ENCODE measurements at regions not wholly inside any gene's neighbourhood (a gene's known extent, or its start where the extent isn't known, plus 50 kb on each side); places are given as distances from the start of the nearest gene placed in this dataset.

- Histone ChIP-seq H3K4me1 (ENCODE audit: insufficient read depth) (peaks cover 12% of the 10 kb centered on the region), H2AFZ (no peak overlapping the region), H3K4me2 (ENCODE audit: unreplicated experiment) (no peak overlapping the region), H3K36me3 (ENCODE audit: low read depth) (no peaks in the 10 kb centered on the region), H3F3A (ENCODE audit: insufficient read depth) (peaks cover 12% of the 10 kb centered on the region; the same call in 1 of the 2 replicates), H3K79me2 (ENCODE audit: insufficient read depth) (no peaks in the 10 kb centered on the region), H3K9ac (no peak overlapping the region), H4K20me1 (ENCODE audit: insufficient read depth) (no peaks in the 10 kb centered on the region), H3K9me2 (ENCODE audit: insufficient read depth) (no peaks in the 10 kb centered on the region), H3K27me3 (replicated peaks; ENCODE audit: insufficient read depth) (no peaks in the 10 kb centered on the region), H3K9me3 (ENCODE audit: low read depth) (no peaks in the 10 kb centered on the region), H3K4me3 (no peak overlapping the region), H3K27ac (no peak overlapping the region)
- no peak for DNase-seq
- TF ChIP-seq EZH2 (IDR thresholded peaks at IDR 0.05; ENCODE audit: insufficient read depth, poor library complexity, severe bottlenecking) (no peak), EZH2phosphoT487 (IDR thresholded peaks at IDR 0.05; ENCODE audit: insufficient read depth, low read depth) (no peak)
- in situ Hi-C loops (cut with MboI): no loop called here
- WGBS, 2 experiments (ENCODE audit: low coverage in 1 of 2, low lambda C conversion rate in 2 of 2, missing lambda C conversion rate in 2 of 2): no CpG with 5 or more reads among the region's 2 CpGs
Observed at GRCh38 chr13:28587174-28587540, 71.8 kb upstream of the POMP start.

DNA sequence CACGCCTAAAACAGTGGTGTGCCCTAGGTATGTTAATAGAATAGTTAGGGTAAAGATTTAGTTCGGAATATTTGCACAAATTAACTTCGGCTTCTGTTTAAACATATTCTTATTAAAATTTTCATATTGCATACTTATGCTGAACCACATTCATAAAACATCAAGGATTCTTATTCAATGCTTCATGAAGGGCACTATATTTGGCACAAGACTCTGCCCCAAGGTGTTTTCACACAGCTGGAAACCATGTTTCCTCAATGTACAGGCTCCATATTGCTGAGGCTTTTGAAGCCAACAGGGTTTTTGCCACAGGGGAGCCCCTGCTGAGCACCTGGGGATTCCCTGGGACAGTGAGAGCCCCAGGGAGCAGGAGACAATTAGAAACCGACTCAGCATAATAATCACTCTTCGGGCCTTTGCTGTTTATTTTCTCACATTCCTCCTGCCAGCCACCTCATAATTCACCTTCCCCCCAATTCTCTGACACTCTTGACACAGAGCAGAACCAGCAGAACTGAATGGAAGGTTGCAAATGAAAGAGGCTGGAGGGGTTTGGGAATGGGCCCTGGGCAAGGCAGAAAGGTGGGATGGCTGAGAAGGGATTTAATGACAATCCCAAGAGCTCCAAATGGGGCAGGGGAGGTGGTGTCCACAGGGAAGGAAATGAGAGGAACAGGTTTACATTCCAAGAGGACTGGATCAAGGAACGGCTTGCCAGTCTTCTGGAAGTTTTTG lies 72.3 kb upstream of the POMP start:
- H3F3A ChIP-seq (ENCODE audit: insufficient read depth): peaks cover 13% of the 10 kb centered on the region; the same call in 1 of the 2 replicates
- no peaks in the 10 kb centered on the region for H3K36me3 ChIP-seq (ENCODE audit: low read depth)
- peaks cover 12% of the 10 kb centered on the region for H3K4me1 ChIP-seq (ENCODE audit: insufficient read depth)
- DNase-seq: no peak
- H4K20me1 ChIP-seq (ENCODE audit: insufficient read depth): no peaks in the 10 kb centered on the region
- WGBS, 2 experiments (ENCODE audit: low coverage in 1 of 2, low lambda C conversion rate in 2 of 2, missing lambda C conversion rate in 2 of 2): 59 to 62% methylated on average over 6 of the region's 6 CpGs
- H3K27me3 ChIP-seq (replicated peaks; ENCODE audit: insufficient read depth): no peaks in the 10 kb centered on the region
- H3K9ac ChIP-seq: no peak overlapping the region
- no peak overlapping the region for H3K27ac ChIP-seq
- no peak overlapping the region for H3K4me3 ChIP-seq
- TF ChIP-seq EZH2phosphoT487 (IDR thresholded peaks at IDR 0.05; ENCODE audit: insufficient read depth, low read depth) (no peak), EZH2 (IDR thresholded peaks at IDR 0.05; ENCODE audit: insufficient read depth, poor library complexity, severe bottlenecking) (no peak)
- H3K4me2 ChIP-seq (ENCODE audit: unreplicated experiment): no peak overlapping the region
- H3K9me2 ChIP-seq (ENCODE audit: insufficient read depth): no peaks in the 10 kb centered on the region
- no peaks in the 10 kb centered on the region for H3K9me3 ChIP-seq (ENCODE audit: low read depth)
- H3K79me2 ChIP-seq (ENCODE audit: insufficient read depth): no peaks in the 10 kb centered on the region
- H2AFZ ChIP-seq: no peak overlapping the region
- in situ Hi-C loops (cut with MboI): no loop called here

- H3K9ac ChIP-seq: no peak overlapping the region
- no peaks in the 10 kb centered on the region for H3K9me2 ChIP-seq (ENCODE audit: insufficient read depth)
- H3F3A ChIP-seq (ENCODE audit: insufficient read depth): peaks cover 16% of the 10 kb centered on the region; the same call in 1 of the 2 replicates
- in situ Hi-C loops (cut with MboI): no loop called here
- no peaks in the 10 kb centered on the region for H3K79me2 ChIP-seq (ENCODE audit: insufficient read depth)
- peak overlapping the region; percentile 64; the same call in 1 of the 2 replicates for H2AFZ ChIP-seq
- H4K20me1 ChIP-seq (ENCODE audit: insufficient read depth): no peaks in the 10 kb centered on the region
- H3K36me3 ChIP-seq (ENCODE audit: low read depth): no peaks in the 10 kb centered on the region
- TF ChIP-seq EZH2phosphoT487 (IDR thresholded peaks at IDR 0.05; ENCODE audit: insufficient read depth, low read depth): no peak
- no peak for TF ChIP-seq EZH2 (IDR thresholded peaks at IDR 0.05; ENCODE audit: insufficient read depth, poor library complexity, severe bottlenecking)
- H3K4me2 ChIP-seq (ENCODE audit: unreplicated experiment): peak overlapping the region; percentile 46
- DNase-seq: no peak
- 91 to 97% methylated on average over 1 of the region's 1 CpG for WGBS, 2 experiments (ENCODE audit: low coverage in 1 of 2, low lambda C conversion rate in 2 of 2, missing lambda C conversion rate in 2 of 2)
- no peaks in the 10 kb centered on the region for H3K27me3 ChIP-seq (replicated peaks; ENCODE audit: insufficient read depth)
- peaks cover 12% of the 10 kb centered on the region for H3K4me1 ChIP-seq (ENCODE audit: insufficient read depth)
- H3K27ac ChIP-seq: peak overlapping the region; percentile 41
- H3K9me3 ChIP-seq (ENCODE audit: low read depth): no peaks in the 10 kb centered on the region
- no peak overlapping the region for H3K4me3 ChIP-seq
Observed at GRCh38 chr13:28585561-28585960, 73.4 kb upstream of the POMP start.

DNA sequence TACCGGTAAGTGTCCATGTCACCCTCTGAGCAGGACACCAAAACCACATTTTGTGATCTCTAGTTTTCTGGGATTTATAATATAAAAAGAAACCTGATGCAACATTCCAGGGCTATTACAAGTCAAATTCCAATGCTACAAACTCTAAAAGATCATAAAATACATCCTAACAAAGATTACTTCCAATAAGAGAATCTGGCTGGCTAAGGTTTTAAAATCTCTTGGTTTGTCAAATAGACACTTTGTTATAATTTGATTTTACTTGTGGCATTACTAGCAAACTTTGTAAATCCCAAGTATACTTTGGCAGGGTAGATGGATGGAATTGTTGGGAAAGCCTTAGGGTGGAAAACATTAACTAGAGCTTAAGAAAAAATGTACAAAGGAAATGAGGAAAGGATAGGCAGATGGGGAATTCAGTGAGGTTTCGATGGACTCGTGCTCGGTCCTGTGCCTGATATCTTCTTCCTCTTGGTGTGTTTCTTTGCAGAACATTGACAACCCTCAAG lies 74.0 kb upstream of the POMP start:
- H2AFZ ChIP-seq: peak overlapping the region; percentile 64
- WGBS, 2 experiments (ENCODE audit: low coverage in 1 of 2, low lambda C conversion rate in 2 of 2, missing lambda C conversion rate in 2 of 2): 45 to 61% methylated on average over 4 of the region's 4 CpGs
- DNase-seq: peak; percentile 63

More for the DNA sequence above, 74.0 kb upstream of the POMP start:
- H3K9me2 ChIP-seq (ENCODE audit: insufficient read depth): no peaks in the 10 kb centered on the region
- peaks cover 16% of the 10 kb centered on the region; the same call in 1 of the 2 replicates for H3F3A ChIP-seq (ENCODE audit: insufficient read depth)
- no peaks in the 10 kb centered on the region for H4K20me1 ChIP-seq (ENCODE audit: insufficient read depth)
- in situ Hi-C loops (cut with MboI): no loop called here
- H3K27me3 ChIP-seq (replicated peaks; ENCODE audit: insufficient read depth): no peaks in the 10 kb centered on the region
- H3K9me3 ChIP-seq (ENCODE audit: low read depth): no peaks in the 10 kb centered on the region
- peaks cover 12% of the 10 kb centered on the region for H3K4me1 ChIP-seq (ENCODE audit: insufficient read depth)
- peak overlapping the region; percentile 24; the same call in 1 of the 2 replicates for H3K4me3 ChIP-seq
- H3K4me2 ChIP-seq (ENCODE audit: unreplicated experiment): peak overlapping the region; percentile 46
- H3K79me2 ChIP-seq (ENCODE audit: insufficient read depth): no peaks in the 10 kb centered on the region
- H3K27ac ChIP-seq: peak overlapping the region; percentile 41
- peak overlapping the region; percentile 11; the same call in 1 of the 2 replicates for H3K9ac ChIP-seq
- H3K36me3 ChIP-seq (ENCODE audit: low read depth): no peaks in the 10 kb centered on the region
- no peak for TF ChIP-seq EZH2 (IDR thresholded peaks at IDR 0.05; ENCODE audit: insufficient read depth, poor library complexity, severe bottlenecking)
- TF ChIP-seq EZH2phosphoT487 (IDR thresholded peaks at IDR 0.05; ENCODE audit: insufficient read depth, low read depth): no peak
